ENCODE measurements at regions not wholly inside any gene's neighbourhood (a gene's known extent, or its start where the extent isn't known, plus 50 kb on each side); places are given as distances from the start of the nearest gene placed in this dataset.

DNA sequence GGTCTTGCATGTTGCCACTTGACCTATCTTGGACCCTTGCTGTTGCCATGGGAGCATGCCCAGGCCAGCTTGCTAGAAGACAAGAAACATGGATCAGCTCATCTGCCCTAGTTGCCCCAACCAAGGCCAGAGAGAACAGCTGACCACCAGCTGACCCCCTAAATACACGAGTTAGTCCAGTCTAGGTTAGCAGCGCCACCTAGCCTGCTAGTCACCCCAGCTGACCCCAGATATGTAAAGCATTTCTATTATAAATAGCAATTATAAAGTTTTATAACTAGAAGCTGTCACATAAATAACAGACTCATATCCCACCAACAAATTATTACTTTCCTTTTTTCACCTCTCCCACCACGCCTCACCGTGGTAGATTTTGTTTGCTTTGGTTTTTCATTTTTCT, 387.8 kb downstream of the RASEF start:
- no peak for DNase-seq (ENCODE audit: low read depth in 4 of 4, low spot score in 3 of 4)

GRCh38 chr9:82675605-82676004, 387.3 kb downstream of the RASEF start:
- DNase-seq (ENCODE audit: low read depth in 4 of 4, low spot score in 3 of 4): no peak

GRCh38 chr9:82677086-82677485, 385.9 kb downstream of the RASEF start:
- no peak for DNase-seq (ENCODE audit: low read depth in 4 of 4, low spot score in 3 of 4)

- no peak for DNase-seq (ENCODE audit: low read depth in 4 of 4, low spot score in 3 of 4)
Measured at GRCh38 chr9:82679472-82679871, 383.5 kb downstream of the RASEF start.

DNA sequence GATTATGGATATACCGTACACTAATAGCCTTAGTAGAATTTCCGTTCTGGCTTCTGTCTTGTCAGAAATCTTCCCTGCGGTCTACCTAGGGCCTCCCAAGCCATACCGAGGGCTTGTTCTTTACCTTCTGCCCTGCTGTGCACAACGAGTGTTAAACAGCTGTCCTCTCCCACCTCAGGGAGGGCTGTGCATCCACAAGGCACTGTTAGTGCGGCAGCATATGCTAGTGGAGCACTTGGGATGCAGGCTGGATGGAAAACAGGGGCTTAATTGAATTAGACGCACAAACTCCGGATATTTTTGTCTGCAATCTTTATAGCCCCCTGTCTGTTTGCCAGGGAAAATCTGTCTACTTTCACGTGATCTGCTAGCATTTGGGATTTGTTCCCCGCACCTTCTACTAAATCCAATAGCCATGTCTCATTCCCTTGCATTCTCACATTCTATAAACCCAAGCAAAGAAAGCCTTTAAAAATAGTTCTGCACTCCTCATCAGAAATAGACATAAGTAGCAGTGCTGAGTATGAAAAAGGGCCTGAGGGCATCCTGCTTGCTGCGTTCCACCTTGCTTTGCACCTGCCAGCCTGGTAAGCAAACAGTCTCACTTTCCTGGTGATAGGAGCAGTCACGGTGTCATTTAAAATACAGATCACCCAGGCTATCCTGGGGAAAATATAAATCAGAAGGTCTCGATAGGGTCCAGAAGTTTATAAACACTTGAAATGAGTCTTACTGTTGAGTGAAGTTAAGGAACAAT, 382.6 kb downstream of the RASEF start:
- no peak for DNase-seq (ENCODE audit: low read depth in 4 of 4, low spot score in 3 of 4)

DNA sequence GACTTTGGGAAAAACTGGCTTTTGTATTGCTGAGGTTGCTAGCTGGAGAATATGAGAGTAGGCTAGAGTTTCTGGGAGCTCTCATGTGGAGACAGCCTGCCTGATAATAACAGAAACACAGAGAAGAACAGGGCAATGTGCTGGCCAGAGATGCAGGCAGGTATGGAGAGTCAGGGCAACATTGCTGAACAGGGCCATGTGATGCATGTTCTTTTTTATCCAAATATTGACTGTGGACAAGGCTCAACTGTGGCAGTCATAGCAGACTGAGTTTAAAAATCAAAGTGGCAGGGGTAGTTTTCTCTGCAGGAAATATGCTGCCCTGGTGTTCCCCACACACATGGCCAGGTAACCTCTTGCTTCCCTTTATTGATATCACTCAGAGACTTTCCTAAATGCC, 381.1 kb downstream of the RASEF start:
- DNase-seq (ENCODE audit: low read depth in 4 of 4, low spot score in 3 of 4): no peak

GRCh38 chr9:82682431-82682830, 380.5 kb downstream of the RASEF start:
- DNase-seq (ENCODE audit: low read depth in 4 of 4, low spot score in 3 of 4): no peak

DNA sequence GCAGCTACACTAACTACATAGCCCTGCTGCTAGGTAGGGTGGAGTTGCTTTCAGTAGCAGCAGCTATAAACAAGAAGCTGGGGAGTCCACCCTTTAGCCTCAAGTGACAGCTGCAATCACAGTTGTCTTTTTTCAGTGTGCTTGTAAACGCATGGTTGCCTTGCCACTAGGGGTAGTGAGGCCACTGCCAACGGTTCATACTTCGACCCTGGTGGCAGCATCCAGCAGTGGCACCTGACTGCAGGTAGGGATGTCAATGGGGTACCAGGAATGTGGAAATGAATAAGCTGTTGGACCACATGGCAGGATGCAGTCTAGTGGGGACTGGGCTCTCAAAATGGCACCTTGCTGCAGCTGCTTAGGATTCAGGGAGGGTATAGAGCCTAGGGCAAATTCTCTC, 367.2 kb downstream of the RASEF start:
- DNase-seq (ENCODE audit: low read depth in 4 of 4, low spot score in 3 of 4): no peak

DNA sequence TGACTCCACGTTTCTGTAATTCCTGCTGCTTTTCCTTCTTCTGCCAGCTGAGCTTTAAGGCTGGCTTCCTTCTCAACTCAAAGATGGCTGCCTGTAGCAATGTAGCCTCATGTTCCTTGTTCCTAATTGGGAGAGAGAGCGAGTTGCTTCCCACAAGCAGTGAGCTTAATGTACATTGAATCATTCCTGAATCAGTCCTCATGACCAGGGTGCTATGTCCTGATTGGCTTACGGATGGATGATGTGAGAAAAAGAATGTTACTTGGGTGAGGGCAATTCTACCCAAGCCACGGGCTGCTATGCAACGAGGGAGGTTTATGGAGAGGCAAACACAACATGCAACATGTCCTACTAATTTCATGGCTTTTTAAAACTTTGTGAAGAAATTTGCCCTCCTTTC, 356.2 kb downstream of the RASEF start:
- no peak for DNase-seq (ENCODE audit: low read depth in 4 of 4, low spot score in 3 of 4)

DNA sequence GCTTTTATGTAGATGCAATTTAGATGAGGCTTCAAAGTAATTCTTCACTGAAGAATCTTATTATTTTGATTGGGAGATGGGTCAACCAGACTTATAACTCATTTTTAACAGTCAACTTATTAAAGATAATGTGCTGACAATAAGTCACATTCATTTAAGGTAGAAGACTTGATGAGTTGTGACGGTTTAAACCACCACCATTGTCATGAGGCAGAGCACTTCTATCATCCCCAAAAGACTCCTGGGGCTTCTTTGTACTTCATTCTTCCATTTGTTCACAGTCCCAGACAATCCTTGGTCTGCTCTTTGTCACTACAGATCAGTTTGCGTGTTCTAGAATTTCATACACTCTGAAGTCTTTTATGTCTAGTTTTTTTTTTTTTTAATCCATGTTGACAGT, 346.1 kb downstream of the RASEF start:
- no peak for DNase-seq (ENCODE audit: low read depth in 4 of 4, low spot score in 3 of 4)

DNA sequence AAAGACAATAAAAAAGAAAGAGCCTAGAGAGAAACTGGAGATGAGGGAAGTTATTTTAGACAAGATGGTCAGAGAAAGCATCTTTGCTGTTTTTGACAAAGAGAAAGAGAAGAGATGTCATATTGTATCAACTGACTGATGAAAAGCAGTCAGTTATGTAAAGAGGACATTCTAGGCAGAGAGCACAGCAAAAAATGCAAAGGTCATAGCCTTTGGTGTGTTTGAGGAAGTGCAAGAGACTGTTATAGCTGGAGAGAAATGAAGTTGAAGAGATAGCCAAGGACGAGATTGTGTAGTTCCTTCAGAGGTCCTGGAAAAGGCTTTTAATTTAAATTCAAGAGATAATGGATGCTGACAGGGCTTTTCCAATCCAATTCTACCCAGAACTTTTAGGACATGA, 342.4 kb downstream of the RASEF start:
- no peak for DNase-seq (ENCODE audit: low read depth in 4 of 4, low spot score in 3 of 4)

DNA sequence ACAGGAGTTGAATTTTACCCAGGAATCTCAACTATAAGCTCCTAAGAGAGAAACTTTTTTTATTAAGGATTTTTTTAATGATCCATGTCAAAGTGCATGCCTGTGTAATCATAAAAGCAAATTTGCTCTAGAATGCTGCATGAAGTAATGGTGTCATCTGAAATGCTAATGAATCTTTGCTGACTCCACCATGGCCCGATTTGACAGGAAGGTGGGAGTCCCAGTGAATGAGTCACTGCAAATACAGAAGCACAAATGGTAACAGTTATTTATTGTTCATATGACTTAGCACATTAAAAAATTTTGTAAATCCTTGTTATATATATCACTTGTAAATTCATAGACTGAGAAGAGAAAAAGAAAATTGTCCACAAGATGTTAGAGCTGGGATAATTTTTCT, 341.3 kb downstream of the RASEF start:
- no peak for DNase-seq (ENCODE audit: low read depth in 4 of 4, low spot score in 3 of 4)

GRCh38 chr9:82722051-82722450, 340.9 kb downstream of the RASEF start:
- DNase-seq (ENCODE audit: low read depth in 4 of 4, low spot score in 3 of 4): no peak

- no peak for DNase-seq (ENCODE audit: low read depth in 4 of 4, low spot score in 3 of 4)
Measured at GRCh38 chr9:82722561-82722960, 340.4 kb downstream of the RASEF start.

- DNase-seq (ENCODE audit: low read depth in 4 of 4, low spot score in 3 of 4): no peak
Measured at GRCh38 chr9:82726424-82727276, 336.3 kb downstream of the RASEF start.

- DNase-seq (ENCODE audit: low read depth in 4 of 4, low spot score in 3 of 4): no peak
Measured at GRCh38 chr9:82729141-82729540, 333.8 kb downstream of the RASEF start.

DNA sequence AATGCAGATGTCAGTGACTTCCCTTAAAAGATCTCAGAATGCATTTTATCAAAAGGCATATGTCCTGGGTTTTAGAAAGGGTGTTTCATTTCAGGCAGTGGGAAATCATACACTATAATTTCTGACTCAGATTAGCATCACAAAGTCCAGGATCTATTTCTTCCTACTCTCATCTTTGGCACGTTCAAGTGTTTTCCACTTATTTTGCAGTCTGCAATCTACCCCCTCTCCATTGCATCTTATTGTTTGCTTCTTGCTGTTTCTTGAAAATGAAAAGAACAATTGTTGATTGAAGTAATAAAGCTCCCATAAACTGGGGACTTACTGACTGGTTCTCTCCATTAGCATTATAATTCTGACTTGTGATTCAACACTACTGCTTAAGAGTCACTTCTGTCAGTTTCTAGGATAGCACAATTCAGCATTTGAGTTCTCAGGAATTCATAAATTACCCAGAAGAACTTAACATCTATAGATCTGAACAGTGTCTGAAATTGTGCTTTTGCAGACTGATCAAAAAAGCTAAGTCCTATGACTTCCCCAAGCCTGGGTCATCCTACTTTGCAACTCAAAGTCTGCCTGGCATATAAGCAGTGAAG, 332.9 kb downstream of the RASEF start:
- DNase-seq (ENCODE audit: low read depth in 4 of 4, low spot score in 3 of 4): no peak

- DNase-seq (ENCODE audit: low read depth in 4 of 4, low spot score in 3 of 4): no peak
Measured at GRCh38 chr9:82732928-82733327, 330.0 kb downstream of the RASEF start.

DNA sequence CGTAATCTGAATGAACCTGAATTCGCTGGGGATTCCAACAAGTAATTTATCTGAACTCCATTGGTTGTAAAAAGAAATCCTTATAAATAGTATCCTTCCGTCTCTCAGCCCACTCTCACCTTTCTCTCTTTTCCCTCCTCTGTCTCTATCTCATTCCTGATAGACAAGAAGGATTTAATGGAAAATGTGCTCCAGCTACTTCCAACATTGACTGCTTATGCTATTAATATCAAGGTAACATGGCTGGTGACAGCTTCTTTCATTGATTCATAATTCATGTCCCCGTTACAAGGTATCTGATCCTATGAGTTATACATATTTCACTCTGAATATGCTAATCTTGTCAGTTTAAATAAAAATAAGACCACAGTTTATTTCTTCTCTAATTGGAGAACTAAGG, 326.8 kb downstream of the RASEF start:
- no peak for DNase-seq (ENCODE audit: low read depth in 4 of 4, low spot score in 3 of 4)

- DNase-seq (ENCODE audit: low read depth in 4 of 4, low spot score in 3 of 4): no peak
Measured at GRCh38 chr9:82736701-82737100, 326.2 kb downstream of the RASEF start.

DNA sequence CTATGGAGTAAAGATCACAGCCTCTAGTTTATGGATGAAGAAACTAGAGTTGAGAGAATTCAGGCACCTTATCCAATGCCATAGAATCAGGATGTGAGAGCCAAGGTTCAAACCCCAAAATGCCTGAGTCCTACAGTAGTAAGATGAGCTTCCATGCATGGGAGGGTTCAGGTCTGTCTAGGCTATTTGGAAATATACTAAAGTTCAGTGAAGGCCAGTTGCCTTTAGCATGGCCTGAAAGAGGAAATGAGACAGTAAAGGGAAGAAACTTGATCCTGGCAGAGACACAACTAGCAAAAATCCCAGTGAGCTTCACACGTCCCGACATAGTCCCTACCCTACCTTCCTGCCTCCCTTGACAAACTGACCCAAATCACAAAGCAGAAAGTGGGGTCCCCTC, 317.0 kb downstream of the RASEF start:
- DNase-seq (ENCODE audit: low read depth in 4 of 4, low spot score in 3 of 4): no peak

GRCh38 chr9:82750411-82750913, 312.5 kb downstream of the RASEF start:
- no peak for DNase-seq (ENCODE audit: low read depth in 4 of 4, low spot score in 3 of 4)
